Right lobe of liver (tissue), 6 donors: ENCODE measurements at regions not wholly inside any gene's neighbourhood (a gene's known extent, or its start where the extent isn't known, plus 50 kb on each side); places are given as distances from the start of the nearest gene placed in this dataset.

Source experiments
- ATAC-seq, 4 donors: fragments of 200-7000 bp; cut with Tn5 transposase; one replicate each; pipeline ENCODE4 v1.9.1; 2020; ENCODE audit warnings: mild to moderate bottlenecking in 4 of 4, moderate library complexity in 4 of 4
- DNase-seq, 3 donors: peaks; one replicate each; pipeline ENCODE4 v3.0.0-alpha.2; 2020
- H3K27ac ChIP-seq, 3 donors: fragments of 200-600 bp; one replicate each; pipeline ENCODE4 v1.8.0; 2022
- H3K27me3 ChIP-seq, 2 donors: fragments of 200-600 bp; one replicate each; pipeline ENCODE4 v1.8.0; 2022
- H3K36me3 ChIP-seq, 4 donors: fragments of 200-600 bp; sonication (generic) in 1 of 4; one replicate each; pipeline versions ENCODE4 v1.5.1 to v1.8.0; 2017 to 2022; ENCODE audit warnings: control low read depth in 1 of 4
- H3K4me1 ChIP-seq, 4 donors: fragments of 200-600 bp; sonication (generic) in 1 of 4; one replicate each; pipeline versions ENCODE4 v1.5.1 to v1.8.0; 2017 to 2022; ENCODE audit warnings: control low read depth in 1 of 4
- H3K4me3 ChIP-seq, 3 donors: fragments of 200-600 bp; one replicate each; pipeline ENCODE4 v1.8.0; 2022
- H3K9me3 ChIP-seq, 4 donors: fragments of 200-600 bp; sonication (generic) in 1 of 4; one replicate each; pipeline versions ENCODE4 v1.5.1 to v1.8.0; 2017 to 2022; ENCODE audit warnings: control low read depth in 1 of 4
- CTCF ChIP-seq, 4 donors: fragments of 200-600 bp in 3 of 4; fragments of 450-650 bp in 1 of 4; IDR thresholded peaks; one replicate each; pipeline versions ENCODE4 v1.5.1 to v1.8.0; 2016 to 2022; ENCODE audit warnings: antibody characterized with exemption in 4 of 4, mild to moderate bottlenecking in 2 of 4
- POLR2A ChIP-seq: fragments of 450-650 bp; IDR thresholded peaks from one replicate; pipeline ENCODE4 v1.6.1; 2017; ENCODE audit warnings: antibody characterized with exemption, mild to moderate bottlenecking
- WGBS: methylation state at CpG from one replicate; pipeline ENCODE4 v1.1.6; 2018; ENCODE audit warnings: low coverage, low lambda C conversion rate; ENCODE audit not compliant: insufficient coverage; ENCODE audit errors: missing lambda C conversion rate; 5-methylcytosine and 5-hydroxymethylcytosine counted together
- intact Hi-C, 2 donors: fragments of 100-400 bp; cut with DNase I; formaldehyde crosslinking; loops; one replicate each; pipeline versions ENCODE4 v1.11.2 to v1.14.1; 2022
- donor health status: DM: no; HTN: yes; CAD: no.
- donor health status: DM: no; HTN: no; CAD: no.
- donor health status: DM: no; HTN: no; CAD: no.
- donor health status: DM: no; HTN: yes; CAD: no.
- donor health status: DM: no; HTN: yes; CAD: no.

- ATAC-seq (no peak), DNase-seq (no peak)
- TF ChIP-seq POLR2A (no peak), CTCF (IDR thresholded peaks at IDR 0.05) (no peak)
- Histone ChIP-seq H3K36me3 (no peaks in the 10 kb centered on the region), H3K4me1 (no peaks in the 10 kb centered on the region), H3K4me3 (no peak overlapping the region), H3K9me3 (no peaks in the 10 kb centered on the region), H3K27me3 (no peaks in the 10 kb centered on the region), H3K27ac (no peak overlapping the region)
- intact Hi-C loops = no loop called here
- 73% methylated on average over 2 of the region's 2 CpGs for WGBS
These were observed 173.2 kb upstream of the XYLT1 start for GRCh38 chr16:17643935-17644334.

GRCh38 chr16:17641990-17642389 is 171.2 kb upstream of the XYLT1 start:
- Histone ChIP-seq H3K4me3 (no peak overlapping the region), H3K27ac (no peak overlapping the region), H3K27me3 (no peaks in the 10 kb centered on the region), H3K36me3 (no peaks in the 10 kb centered on the region), H3K9me3 (no peaks in the 10 kb centered on the region), H3K4me1 (no peaks in the 10 kb centered on the region)
- 94% methylated on average over 2 of the region's 2 CpGs for WGBS
- intact Hi-C loops = no loop called here
- ATAC-seq (no peak), DNase-seq (no peak)
- TF ChIP-seq CTCF (IDR thresholded peaks at IDR 0.05) = no peak
- no peak for TF ChIP-seq POLR2A

- no peak overlapping the region for H3K4me3 ChIP-seq
- no peaks in the 10 kb centered on the region for H3K9me3 ChIP-seq
- no peak overlapping the region for H3K27ac ChIP-seq
- H3K27me3 ChIP-seq = no peaks in the 10 kb centered on the region
- no peaks in the 10 kb centered on the region for H3K36me3 ChIP-seq
- intact Hi-C loops = no loop called here
- DNase-seq (no peak), ATAC-seq (no peak)
- H3K4me1 ChIP-seq = no peaks in the 10 kb centered on the region
- no peak for TF ChIP-seq POLR2A
- TF ChIP-seq CTCF (IDR thresholded peaks at IDR 0.05) = no peak
- 29% methylated on average over 7 of the region's 8 CpGs for WGBS
These were observed 167.4 kb upstream of the XYLT1 start for GRCh38 chr16:17638134-17638533.

GRCh38 chr16:17635183-17635582 is 164.4 kb upstream of the XYLT1 start:
- H3K9me3 ChIP-seq = no peaks in the 10 kb centered on the region
- no peaks in the 10 kb centered on the region for H3K27me3 ChIP-seq
- no peak for DNase-seq
- H3K4me1 ChIP-seq = no peaks in the 10 kb centered on the region
- no peak for TF ChIP-seq POLR2A
- TF ChIP-seq CTCF (IDR thresholded peaks at IDR 0.05) = no peak
- no peak for ATAC-seq
- no peak overlapping the region for H3K27ac ChIP-seq
- H3K4me3 ChIP-seq = no peak overlapping the region
- intact Hi-C loops = no loop called here
- no peaks in the 10 kb centered on the region for H3K36me3 ChIP-seq
- WGBS = 43% methylated on average over 1 of the region's 6 CpGs
